NCI-H1417 (cell line): ENCODE measurements at regions not wholly inside any gene's neighbourhood (a gene's known extent, or its start where the extent isn't known, plus 50 kb on each side); places are given as distances from the start of the nearest gene placed in this dataset.

ENCODE experiments used
- DNase-seq, 3 experiments: peaks; one replicate each; lab custom pipeline; 2025; lab: John Stamatoyannopoulos, UW

DNA sequence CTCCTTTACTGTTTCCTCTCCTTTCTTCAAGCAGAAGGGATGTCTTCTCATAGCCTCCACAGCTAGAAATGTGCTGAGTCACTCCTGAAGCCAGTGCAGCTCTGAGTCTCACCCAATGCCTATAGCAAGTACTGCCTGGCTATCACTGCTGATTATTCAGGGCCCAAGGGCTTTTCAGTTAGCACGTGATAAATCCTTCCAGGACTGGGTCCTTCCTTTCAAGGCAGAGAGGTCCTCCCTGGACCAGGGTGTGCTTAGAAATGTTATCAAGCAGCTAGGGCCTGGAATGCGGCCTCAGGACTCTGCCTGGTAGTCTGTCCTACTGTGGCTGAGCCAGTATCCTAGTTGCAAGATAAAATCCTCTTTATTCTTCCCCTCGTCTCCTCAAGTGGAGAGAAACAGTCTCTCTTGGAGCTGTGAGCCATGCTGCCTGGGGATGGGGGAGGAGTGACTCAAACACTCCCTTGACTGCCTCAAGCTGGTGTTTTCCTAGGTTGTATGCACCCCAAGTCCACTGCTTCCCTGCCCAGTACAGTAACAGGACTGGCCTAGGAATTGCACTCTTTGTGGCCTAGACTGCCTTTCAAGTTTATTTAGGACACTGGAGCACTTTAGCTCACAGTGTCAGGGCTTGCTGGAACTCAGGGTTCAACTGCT is 198.7 kb upstream of the SERP2 start:
- DNase-seq: no peak

- no peak for DNase-seq
Measured at GRCh38 chr13:44176173-44176572, 197.5 kb upstream of the SERP2 start.

- DNase-seq: no peak
Measured at GRCh38 chr13:44180876-44181536, 192.6 kb upstream of the SERP2 start.

- DNase-seq: no peak
Measured at GRCh38 chr13:44181931-44182330, 191.7 kb upstream of the SERP2 start.

GRCh38 chr13:44184740-44185139 is 188.9 kb upstream of the SERP2 start:
- no peak for DNase-seq

- no peak for DNase-seq
Measured at GRCh38 chr13:44188257-44188656, 185.4 kb upstream of the SERP2 start.

- no peak for DNase-seq
Measured at GRCh38 chr13:44189085-44189484, 184.5 kb upstream of the SERP2 start.

GRCh38 chr13:44191103-44191502 is 182.5 kb upstream of the SERP2 start:
- DNase-seq: no peak

DNA sequence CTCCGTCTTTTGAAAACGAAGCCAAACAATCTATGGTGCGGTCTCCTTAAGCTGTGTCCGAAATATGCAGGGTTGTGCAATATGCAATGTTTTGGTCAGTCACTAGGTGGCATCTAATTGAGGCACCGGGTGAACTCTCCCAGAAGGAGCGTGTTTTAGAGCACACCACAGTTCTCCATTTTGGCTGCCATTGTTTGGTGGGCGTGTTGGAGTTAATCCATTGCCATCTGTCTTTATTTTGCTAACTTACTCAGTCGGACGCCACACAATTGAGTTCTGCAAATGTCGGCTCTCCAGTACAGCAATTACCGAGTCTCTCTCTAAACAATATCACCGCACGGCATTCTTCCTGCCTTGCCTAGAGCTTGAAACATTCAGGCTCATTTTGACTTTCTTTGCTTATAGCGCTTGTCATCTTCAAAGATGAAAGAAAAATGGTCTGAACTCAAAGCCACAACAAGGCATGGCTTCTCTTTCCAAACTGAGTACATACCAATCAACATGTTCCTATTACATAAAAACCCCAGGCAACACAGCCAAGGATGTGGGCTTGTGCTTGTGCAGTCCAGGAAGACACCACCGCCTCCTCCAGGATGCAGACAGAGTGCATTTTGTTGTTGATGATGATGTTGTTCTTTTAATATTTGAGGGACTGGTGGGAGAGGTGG is 182.0 kb upstream of the SERP2 start:
- DNase-seq: peak; percentile 41 to 74 (median 70)

DNA sequence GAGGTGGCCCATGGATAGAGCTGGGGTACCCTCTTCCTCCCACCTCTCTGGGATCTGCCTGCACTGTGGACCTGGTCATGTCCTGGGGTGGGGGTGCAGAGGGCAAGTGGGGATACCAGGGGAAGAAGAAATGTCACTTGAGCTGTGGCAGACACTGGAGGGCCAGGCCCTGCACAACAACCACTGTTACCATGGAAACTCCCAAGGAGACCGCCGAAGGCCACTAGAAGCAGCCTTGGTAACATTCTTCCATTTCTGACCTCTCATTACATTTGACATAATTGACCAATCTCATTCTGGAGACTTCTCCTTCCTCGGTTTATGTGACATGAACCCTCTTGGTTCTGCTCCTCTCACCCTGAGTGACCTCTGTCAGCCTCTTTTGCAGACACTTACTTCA is 179.9 kb upstream of the SERP2 start:
- no peak for DNase-seq

GRCh38 chr13:44195245-44195644 is 178.4 kb upstream of the SERP2 start:
- no peak for DNase-seq

DNA sequence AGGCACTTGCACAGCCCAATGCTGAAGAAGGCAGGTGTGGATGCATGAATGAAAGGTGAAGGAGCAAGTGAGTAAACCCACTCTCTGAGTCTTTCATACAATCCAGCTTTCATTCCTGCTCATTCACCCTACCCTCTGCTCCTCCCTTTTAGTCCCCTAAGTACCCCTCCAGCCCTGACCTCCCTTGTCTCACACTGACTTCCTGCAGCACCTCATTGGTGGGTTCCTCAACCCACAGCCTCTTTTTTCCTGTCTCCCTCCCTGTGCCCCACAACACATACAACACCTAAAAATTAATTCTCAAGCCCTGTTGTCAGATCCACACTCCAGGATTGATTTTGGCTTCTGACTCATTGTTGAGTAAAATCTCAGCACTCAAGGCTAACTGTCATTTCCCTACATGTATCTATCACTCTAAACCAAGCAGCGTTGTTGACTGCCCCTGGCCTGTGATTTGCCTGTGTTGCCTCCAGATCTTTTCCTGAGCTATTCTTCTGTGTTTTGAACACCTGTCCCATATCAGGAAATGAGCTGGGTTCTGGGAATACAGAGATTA is 177.3 kb upstream of the SERP2 start:
- DNase-seq: no peak

DNA sequence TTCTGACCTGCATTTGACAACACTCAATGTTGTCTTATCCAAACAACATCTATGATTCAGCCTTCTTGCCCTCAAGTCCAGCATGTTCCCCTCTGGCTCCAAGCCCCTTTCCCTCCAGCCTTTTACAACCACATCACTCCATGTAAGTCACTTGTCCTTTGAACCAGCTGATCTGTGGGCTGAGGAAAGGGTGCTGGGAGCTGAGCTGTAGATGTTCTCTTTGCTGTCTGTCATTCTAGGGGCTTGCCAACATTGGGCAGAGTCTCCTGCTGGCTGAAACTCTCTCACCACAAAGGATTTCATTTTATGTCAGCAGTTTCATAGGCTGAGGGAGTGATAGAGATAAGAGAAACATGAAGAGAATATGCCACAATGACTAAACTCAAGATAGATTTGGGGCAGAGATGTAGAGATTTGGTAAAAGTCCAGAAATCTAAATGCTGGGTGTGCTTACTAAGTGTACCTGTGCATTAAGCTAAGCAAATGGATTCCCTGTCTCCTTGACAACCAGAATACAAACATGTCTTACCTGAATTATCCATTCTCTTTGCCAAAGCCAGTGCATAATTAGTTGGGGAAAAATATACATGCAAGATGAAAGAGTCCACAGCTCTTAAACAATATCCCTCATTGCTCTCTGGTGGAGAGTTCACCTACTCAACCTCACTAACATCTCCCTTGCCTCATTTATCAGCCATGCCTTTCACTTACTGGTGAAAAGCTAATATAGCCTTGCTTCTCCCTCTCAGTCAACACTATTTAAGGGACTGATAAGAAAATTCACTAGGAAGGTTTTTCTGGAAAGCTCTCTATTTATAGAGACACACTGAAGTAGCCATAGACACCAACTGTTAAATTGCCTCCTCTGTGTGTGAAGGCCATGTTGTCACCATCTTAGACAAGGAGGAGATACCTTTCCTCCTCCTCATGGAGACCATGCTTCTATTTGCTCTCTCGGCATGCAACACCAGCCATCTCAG is 175.5 kb upstream of the SERP2 start:
- DNase-seq: peak in 2 of 3 experiments; percentile 21 to 71

DNA sequence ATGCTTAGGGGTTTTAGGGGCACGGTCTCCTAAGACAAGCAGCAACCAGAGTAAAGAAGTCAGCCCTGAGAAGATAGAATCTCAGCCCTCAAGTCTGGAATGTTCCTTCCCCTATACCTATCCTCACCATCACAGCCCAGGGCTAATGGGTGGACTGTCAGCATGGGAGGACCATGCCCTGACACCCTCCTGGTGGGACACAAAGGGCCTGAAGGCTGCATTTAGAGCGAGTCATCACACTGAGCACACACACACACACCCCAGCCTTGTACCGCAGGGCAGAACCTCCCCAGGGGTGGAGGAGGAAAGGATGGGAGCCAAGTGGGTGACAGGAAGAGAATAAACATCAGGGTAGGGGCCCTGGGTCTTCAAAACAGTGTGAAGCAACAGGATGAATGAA is 174.8 kb upstream of the SERP2 start:
- DNase-seq: no peak

DNA sequence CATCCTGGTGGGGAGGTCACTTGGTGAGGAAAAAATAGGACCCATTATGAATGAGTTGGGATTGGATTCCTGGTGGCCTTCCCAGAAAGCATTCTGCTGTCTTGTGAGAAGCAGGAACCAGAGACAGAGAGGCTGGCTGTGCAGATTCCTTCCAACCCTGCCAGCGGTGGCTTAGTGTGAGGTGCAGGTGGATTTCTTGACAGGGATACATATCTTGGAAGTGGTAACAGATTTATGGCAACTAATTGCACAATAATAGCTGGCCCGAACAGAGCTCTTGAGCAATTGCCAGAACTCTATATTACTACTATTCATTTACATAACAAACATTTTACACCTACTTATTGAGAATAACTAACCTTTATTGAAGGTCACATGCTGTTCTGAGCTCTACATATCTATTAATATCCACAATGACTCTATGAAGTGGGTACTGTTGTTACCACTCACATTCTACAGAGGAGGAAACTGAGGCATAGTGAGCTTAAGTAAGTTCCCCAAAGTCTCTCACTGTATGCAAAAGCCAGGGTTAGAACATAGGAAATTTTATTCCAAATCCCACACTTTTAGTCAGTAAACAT is 173.9 kb upstream of the SERP2 start:
- DNase-seq: peak in 2 of 3 experiments; percentile 27 to 75

DNA sequence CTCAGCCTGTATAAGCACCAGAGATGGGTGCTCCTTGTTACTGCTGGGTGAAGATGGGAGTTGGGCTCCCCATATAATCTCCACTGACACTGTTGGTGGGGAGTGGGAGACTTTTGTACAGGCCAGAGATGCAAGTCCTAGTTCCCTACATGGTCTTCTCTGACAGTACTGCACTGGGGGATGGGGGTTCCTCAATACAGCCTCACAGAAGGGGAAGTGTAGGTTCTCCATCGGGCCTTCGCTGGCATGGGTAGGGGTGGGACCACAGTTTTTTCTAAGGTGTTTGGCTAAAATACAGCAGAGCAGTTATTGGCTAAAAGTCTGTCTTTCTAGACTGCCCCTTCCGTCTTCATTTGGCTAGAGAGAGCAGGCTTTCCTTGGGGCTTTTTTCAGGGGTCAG is 167.2 kb upstream of the SERP2 start:
- no peak for DNase-seq

- DNase-seq: no peak
Measured at GRCh38 chr13:44207476-44207875, 166.1 kb upstream of the SERP2 start.

GRCh38 chr13:44210525-44210924 is 163.1 kb upstream of the SERP2 start:
- no peak for DNase-seq

DNA sequence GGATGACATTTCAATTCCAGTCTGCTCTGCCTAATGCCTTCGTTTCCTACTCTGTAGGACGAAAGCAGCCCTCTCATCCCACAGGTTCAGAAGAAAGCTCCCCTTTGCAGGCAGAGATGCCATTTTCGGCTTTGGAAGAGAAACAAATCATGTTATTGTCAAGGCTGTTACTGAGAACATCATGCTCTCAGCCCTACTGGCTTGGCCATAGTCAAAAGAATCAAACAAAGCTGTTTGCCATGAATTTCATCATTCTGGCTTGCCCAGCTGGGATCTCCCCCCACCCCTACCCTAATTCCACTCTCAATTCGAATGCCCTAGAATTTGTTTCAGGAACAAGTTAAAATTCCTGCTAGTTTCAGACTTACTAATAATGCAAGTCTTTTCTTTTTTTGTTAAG is 162.3 kb upstream of the SERP2 start:
- DNase-seq: no peak

- DNase-seq: peak; percentile 28 to 86 (median 53)
Measured at GRCh38 chr13:44211704-44212346, 161.8 kb upstream of the SERP2 start.
